ENCODE measurements at regions not wholly inside any gene's neighbourhood (a gene's known extent, or its start where the extent isn't known, plus 50 kb on each side); places are given as distances from the start of the nearest gene placed in this dataset.

DNA sequence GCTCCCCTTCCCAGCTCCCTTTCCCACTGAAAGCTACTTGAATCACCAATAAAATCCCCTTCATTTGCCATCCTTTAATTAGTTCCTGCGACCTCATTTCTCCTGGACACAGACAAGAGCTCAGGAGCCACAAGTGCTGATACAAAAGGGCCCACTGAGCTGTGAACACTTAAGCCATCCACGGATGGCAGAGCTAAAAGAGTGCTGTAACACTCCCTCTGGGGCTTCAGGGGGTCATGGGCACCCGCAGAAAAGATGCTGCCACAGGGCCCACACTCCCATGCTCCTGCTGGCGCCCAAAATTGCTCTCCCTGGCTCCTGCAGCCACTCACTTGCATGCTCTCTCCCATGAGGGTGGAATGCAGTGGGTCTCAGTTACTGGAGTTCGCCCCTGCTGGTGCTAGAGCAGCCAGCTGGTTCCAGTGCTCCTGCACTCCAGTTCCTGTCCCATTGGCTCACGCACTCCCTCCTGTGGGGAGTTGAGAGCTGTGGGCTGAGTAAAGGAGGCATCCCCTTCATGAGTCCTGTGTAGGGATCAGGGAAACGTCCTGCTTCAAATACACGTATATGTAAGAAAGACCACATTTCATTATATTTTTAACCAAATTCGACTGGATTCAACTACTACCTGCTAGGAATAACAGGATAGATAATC lies 1291.0 kb downstream of the ARAP2 start:
- TF ChIP-seq, protein P1, sequence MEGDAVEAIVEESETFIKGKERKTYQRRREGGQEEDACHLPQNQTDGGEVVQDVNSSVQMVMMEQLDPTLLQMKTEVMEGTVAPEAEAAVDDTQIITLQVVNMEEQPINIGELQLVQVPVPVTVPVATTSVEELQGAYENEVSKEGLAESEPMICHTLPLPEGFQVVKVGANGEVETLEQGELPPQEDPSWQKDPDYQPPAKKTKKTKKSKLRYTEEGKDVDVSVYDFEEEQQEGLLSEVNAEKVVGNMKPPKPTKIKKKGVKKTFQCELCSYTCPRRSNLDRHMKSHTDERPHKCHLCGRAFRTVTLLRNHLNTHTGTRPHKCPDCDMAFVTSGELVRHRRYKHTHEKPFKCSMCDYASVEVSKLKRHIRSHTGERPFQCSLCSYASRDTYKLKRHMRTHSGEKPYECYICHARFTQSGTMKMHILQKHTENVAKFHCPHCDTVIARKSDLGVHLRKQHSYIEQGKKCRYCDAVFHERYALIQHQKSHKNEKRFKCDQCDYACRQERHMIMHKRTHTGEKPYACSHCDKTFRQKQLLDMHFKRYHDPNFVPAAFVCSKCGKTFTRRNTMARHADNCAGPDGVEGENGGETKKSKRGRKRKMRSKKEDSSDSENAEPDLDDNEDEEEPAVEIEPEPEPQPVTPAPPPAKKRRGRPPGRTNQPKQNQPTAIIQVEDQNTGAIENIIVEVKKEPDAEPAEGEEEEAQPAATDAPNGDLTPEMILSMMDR (IDR thresholded peaks at IDR 0.05) = no peak
- TF ChIP-seq POLR2AphosphoS5 (IDR thresholded peaks at IDR 0.05) (no peak), EP300 (IDR thresholded peaks at IDR 0.05) (no peak), POLR2A (IDR thresholded peaks at IDR 0.05) (no peak)
